Effector CD4-positive, alpha-beta T cell (primary cell): ENCODE measurements at regions not wholly inside any gene's neighbourhood (a gene's known extent, or its start where the extent isn't known, plus 50 kb on each side); places are given as distances from the start of the nearest gene placed in this dataset.

Experiments
- DNase-seq: peaks from one replicate; pipeline ENCODE4 v3.0.0-alpha.2; 2020

DNA sequence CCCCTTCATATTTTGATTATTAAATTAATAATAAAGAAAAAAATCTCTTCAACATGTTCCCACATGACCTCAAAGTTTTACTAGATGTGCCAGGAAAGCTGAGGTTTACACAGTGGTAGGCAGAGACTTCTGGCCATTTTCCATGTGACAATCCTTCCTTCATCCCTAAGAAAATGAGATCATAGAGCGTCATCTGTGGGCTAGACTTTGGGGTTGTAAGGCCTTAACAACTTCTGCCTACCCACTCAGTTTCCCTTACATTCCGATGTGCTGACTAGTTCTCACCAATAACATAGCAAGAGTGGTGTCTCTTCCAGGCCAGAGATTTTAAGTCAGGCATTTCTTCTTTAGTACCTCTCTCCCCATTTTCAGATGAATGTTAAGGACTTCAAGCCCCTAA, 171.1 kb upstream of the PHF14 start:
- DNase-seq: no peak

- DNase-seq: no peak
Observed at GRCh38 chr7:10803720-10804119, 170.0 kb upstream of the PHF14 start.

- no peak for DNase-seq
Observed at GRCh38 chr7:10804770-10805169, 168.9 kb upstream of the PHF14 start.

DNA sequence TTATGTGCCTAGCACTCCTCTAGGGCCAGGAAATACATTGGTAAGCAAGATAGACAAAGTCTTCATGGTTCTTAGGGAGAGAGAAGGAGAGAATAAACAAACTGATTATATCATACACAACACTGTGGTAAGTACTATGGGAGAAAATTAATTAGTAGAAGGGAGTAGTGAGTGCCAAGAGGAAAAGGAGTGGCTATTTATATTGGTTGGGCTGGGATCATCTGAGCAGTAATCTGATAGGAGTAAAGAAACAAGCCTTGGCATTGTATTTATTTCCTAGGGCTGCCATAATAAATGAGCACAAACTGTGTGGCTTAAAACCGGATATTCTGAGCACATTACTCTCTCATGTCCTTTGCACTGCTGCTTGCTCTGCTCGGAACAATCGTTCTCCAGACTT, 158.1 kb upstream of the PHF14 start:
- no peak for DNase-seq

DNA sequence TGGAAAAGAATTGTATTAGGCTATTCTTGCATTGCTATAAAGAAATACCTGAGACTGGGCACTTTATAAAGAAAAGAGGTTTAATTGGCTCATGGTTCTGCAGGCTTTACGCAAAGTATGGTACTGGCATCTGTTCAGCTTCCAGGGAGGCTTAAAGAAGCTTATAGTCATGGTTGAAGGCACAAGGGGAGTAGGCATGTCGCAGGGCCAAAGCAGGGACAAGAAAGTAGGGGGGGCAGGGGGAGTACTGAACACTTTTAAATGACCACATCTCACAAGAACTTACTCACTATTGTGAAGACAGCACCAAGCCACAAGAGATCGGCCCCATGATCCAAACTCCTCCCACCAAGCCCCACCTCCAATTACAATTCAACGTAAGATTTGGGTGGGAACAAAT, 152.5 kb upstream of the PHF14 start:
- no peak for DNase-seq

- DNase-seq: no peak
Observed at GRCh38 chr7:10824154-10824553, 149.5 kb upstream of the PHF14 start.

GRCh38 chr7:10838228-10838627, 135.4 kb upstream of the PHF14 start:
- DNase-seq: no peak

DNA sequence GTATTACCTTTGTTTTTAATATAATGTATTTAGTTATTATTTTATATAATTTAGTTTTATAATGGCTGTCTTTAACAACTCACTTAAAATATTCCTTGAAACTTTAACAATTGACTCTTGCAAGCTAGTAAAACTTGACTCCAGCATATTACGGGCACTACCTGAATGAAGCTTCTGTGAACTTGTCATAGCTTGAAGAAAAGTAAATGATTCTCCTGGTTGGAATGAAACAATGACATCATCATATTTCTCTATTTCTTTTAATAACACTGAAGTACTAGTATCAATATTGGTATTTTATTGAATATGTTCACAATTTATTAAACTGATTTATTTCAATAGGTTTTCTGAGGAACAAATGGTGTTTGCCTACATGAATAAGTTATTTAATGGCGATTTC, 128.4 kb upstream of the PHF14 start:
- DNase-seq: no peak

GRCh38 chr7:10855583-10855982, 118.1 kb upstream of the PHF14 start:
- DNase-seq: no peak

- no peak for DNase-seq
Observed at GRCh38 chr7:10860516-10860915, 113.2 kb upstream of the PHF14 start.

- DNase-seq: no peak
Observed at GRCh38 chr7:10863476-10863875, 110.2 kb upstream of the PHF14 start.

- no peak for DNase-seq
Observed at GRCh38 chr7:10874666-10875065, 99.0 kb upstream of the PHF14 start.

DNA sequence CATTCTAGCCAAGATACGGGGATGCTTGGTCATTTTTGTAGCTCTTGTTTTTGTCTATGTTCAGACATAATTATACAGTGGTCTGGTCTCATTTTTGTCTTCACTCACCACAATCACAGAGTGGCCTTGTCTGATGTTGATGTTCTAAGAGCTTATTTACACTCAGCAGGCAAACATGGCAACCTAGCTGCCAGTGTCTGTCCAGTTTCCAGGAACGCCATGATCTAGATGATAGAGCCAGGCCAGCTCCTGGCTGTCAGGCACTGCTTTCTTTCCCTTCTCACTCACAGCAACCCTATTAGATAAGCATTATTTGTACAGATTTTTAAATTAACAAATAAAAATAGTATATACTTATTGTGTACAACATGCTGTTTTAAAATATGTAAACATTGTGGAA, 98.6 kb upstream of the PHF14 start:
- DNase-seq: no peak

- DNase-seq: no peak
Observed at GRCh38 chr7:10888861-10889260, 84.8 kb upstream of the PHF14 start.

GRCh38 chr7:10889266-10889898, 84.3 kb upstream of the PHF14 start:
- peak; percentile 11 for DNase-seq

GRCh38 chr7:10908600-10908999, 65.1 kb upstream of the PHF14 start:
- DNase-seq: no peak

GRCh38 chr7:10910447-10910846, 63.2 kb upstream of the PHF14 start:
- DNase-seq: no peak

DNA sequence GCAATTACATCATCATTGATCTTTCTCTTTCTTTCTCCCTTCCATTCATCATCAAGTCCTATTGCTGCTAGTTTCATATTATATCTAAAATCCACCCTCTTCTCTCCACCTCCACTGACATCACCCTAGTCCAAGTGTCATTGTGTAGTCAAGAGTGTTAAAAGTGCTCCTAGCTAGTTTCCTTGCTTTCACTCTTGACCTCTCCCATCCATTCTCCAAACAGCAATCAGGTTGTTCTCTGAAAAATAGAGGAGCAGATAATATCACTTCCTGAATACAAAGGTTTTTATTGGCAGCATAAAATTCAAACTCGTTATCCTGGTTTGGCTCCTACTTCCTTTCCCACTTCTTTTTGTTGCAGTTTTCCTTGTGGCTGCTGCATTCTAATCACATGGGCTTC, 61.6 kb upstream of the PHF14 start:
- DNase-seq: no peak

GRCh38 chr7:10913457-10913856, 60.2 kb upstream of the PHF14 start:
- DNase-seq: no peak

DNA sequence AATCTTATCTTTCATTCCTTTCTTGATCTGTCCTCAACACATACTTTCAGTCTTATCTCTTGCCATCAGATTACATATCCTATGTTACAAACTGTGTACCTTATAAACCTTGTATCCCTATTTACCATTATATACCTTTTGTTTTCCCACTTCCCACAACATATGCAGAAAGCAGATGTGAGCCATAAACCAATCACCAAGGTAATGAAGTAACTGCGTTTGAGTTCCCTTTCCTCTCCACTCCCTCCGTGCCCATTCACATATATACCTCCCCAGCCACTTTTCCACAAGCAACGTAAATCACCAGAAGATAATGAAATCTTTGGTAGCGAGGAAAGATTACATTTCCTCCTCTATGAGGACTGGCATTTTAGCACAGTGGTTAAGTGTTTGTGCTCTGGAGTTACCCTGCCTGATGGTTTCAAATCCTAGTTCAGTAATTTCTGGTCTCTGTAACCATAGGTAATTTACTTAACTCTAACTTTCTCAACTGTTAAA, 55.5 kb upstream of the PHF14 start:
- no peak for DNase-seq

DNA sequence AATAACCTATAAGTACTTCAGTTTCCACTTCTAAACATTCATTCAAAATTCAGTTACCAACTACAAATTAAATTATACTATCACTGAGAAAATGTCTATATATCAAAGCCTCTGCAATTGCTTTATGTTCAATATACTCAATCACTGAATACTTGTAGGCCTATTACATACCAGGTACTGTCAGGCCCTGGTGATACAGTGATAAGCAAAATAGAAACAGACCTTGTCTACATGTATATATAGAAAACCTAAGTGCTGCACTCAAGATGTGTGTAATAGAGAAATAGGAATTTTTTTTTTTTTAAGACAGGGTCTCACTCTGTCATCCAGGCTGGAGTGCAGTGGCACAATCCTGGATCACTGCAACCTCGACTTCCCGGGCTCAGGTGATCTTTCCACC, 53.7 kb upstream of the PHF14 start:
- DNase-seq: no peak
